ENCODE measurements at regions not wholly inside any gene's neighbourhood (a gene's known extent, or its start where the extent isn't known, plus 50 kb on each side); places are given as distances from the start of the nearest gene placed in this dataset.

DNA sequence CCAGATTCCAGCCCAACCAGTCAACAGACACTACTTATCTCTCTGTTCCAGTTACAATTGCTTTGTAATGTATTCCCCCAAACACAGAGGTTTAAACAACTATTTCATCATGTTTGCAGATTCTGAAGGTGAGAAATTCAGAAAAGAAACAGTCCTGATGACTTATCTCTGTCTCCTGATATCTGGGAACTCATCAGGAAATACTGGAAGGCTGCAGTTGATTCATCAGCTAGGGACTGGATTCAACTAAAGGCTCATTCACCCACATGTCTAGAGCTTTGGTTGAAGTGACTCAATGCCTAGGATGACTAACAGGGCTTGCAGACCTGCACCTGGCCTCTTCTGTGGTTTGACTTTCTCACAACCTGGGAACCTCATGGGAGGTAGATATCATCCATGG is 56.6 kb upstream of the GPC6 start:
- no peaks in the 10 kb centered on the region for H3K27me3 ChIP-seq (ENCODE audit: insufficient read depth, low read depth, low read length)
- H3K4me3 ChIP-seq (ENCODE audit: low read length) = no peak overlapping the region
- no peaks in the 10 kb centered on the region for H4K20me1 ChIP-seq (ENCODE audit: insufficient read depth)
- H2AFZ ChIP-seq (ENCODE audit: low read depth, low read length) = no peak overlapping the region
- no peak overlapping the region for H3K9ac ChIP-seq (ENCODE audit: low read length)
- no peaks in the 10 kb centered on the region for H3K79me2 ChIP-seq (replicated peaks; ENCODE audit: insufficient read depth, low read length)
- no peaks in the 10 kb centered on the region for H3K9me3 ChIP-seq (ENCODE audit: low read length)
- no peaks in the 10 kb centered on the region for H3K9me2 ChIP-seq (ENCODE audit: insufficient read depth, low read length)
- H3K27ac ChIP-seq (ENCODE audit: low read length) = no peak overlapping the region
- H3K36me3 ChIP-seq (ENCODE audit: insufficient read depth, low read length) = no peaks in the 10 kb centered on the region
- no peak for TF ChIP-seq SMC3 (conservative IDR thresholded peaks at IDR 0.05; ENCODE audit: poor library complexity)
- no peak for TF ChIP-seq TAF1 (IDR thresholded peaks at IDR 0.05; ENCODE audit: low read depth)
- TF ChIP-seq POLR2AphosphoS5 (IDR thresholded peaks at IDR 0.05) = no peak
- no peaks in the 10 kb centered on the region for H3F3A ChIP-seq (ENCODE audit: insufficient read depth, low read length, poor library complexity, severe bottlenecking)
- H3K4me2 ChIP-seq (ENCODE audit: low read length) = no peak overlapping the region

GRCh38 chr13:93172109-93172508 is 54.5 kb upstream of the GPC6 start:
- H3F3A ChIP-seq (ENCODE audit: insufficient read depth, low read length, poor library complexity, severe bottlenecking) = no peaks in the 10 kb centered on the region
- no peaks in the 10 kb centered on the region for H3K36me3 ChIP-seq (ENCODE audit: insufficient read depth, low read length)
- no peak overlapping the region for H3K4me3 ChIP-seq (ENCODE audit: low read length)
- H3K27me3 ChIP-seq (ENCODE audit: insufficient read depth, low read depth, low read length) = no peaks in the 10 kb centered on the region
- no peak overlapping the region for H3K27ac ChIP-seq (ENCODE audit: low read length)
- no peak overlapping the region for H2AFZ ChIP-seq (ENCODE audit: low read depth, low read length)
- H4K20me1 ChIP-seq (ENCODE audit: insufficient read depth) = no peaks in the 10 kb centered on the region
- H3K79me2 ChIP-seq (replicated peaks; ENCODE audit: insufficient read depth, low read length) = no peaks in the 10 kb centered on the region
- no peak overlapping the region for H3K9ac ChIP-seq (ENCODE audit: low read length)
- no peak overlapping the region for H3K4me2 ChIP-seq (ENCODE audit: low read length)
- no peak for TF ChIP-seq EP300 (conservative IDR thresholded peaks at IDR 0.05; ENCODE audit: poor library complexity, severe bottlenecking)
- no peak for TF ChIP-seq MXI1 (conservative IDR thresholded peaks at IDR 0.05; ENCODE audit: poor library complexity, severe bottlenecking)
- no peak for TF ChIP-seq CTCF (IDR thresholded peaks at IDR 0.05; ENCODE audit: poor library complexity, severe bottlenecking)
- no peak for TF ChIP-seq EZH2 (IDR thresholded peaks at IDR 0.05; ENCODE audit: borderline replicate concordance, insufficient read depth, low read length, poor library complexity, severe bottlenecking)
- TF ChIP-seq SMC3 (conservative IDR thresholded peaks at IDR 0.05; ENCODE audit: poor library complexity) = no peak
- TF ChIP-seq TAF1 (IDR thresholded peaks at IDR 0.05; ENCODE audit: low read depth) = no peak
- TF ChIP-seq, protein P1, sequence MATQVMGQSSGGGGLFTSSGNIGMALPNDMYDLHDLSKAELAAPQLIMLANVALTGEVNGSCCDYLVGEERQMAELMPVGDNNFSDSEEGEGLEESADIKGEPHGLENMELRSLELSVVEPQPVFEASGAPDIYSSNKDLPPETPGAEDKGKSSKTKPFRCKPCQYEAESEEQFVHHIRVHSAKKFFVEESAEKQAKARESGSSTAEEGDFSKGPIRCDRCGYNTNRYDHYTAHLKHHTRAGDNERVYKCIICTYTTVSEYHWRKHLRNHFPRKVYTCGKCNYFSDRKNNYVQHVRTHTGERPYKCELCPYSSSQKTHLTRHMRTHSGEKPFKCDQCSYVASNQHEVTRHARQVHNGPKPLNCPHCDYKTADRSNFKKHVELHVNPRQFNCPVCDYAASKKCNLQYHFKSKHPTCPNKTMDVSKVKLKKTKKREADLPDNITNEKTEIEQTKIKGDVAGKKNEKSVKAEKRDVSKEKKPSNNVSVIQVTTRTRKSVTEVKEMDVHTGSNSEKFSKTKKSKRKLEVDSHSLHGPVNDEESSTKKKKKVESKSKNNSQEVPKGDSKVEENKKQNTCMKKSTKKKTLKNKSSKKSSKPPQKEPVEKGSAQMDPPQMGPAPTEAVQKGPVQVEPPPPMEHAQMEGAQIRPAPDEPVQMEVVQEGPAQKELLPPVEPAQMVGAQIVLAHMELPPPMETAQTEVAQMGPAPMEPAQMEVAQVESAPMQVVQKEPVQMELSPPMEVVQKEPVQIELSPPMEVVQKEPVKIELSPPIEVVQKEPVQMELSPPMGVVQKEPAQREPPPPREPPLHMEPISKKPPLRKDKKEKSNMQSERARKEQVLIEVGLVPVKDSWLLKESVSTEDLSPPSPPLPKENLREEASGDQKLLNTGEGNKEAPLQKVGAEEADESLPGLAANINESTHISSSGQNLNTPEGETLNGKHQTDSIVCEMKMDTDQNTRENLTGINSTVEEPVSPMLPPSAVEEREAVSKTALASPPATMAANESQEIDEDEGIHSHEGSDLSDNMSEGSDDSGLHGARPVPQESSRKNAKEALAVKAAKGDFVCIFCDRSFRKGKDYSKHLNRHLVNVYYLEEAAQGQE (IDR thresholded peaks at IDR 0.05; ENCODE audit: borderline replicate concordance) = no peak
- TF ChIP-seq POLR2AphosphoS5 (IDR thresholded peaks at IDR 0.05) = no peak
- no peak for TF ChIP-seq RAD21 (conservative IDR thresholded peaks at IDR 0.05)
- no peaks in the 10 kb centered on the region for H3K9me2 ChIP-seq (ENCODE audit: insufficient read depth, low read length)
- H3K9me3 ChIP-seq (ENCODE audit: low read length) = no peaks in the 10 kb centered on the region

GRCh38 chr13:93173654-93174053 is 53.0 kb upstream of the GPC6 start:
- Histone ChIP-seq H3K4me3 (ENCODE audit: low read length) (no peak overlapping the region), H3K27ac (ENCODE audit: low read length) (no peak overlapping the region), H3K9ac (ENCODE audit: low read length) (no peak overlapping the region), H3K36me3 (ENCODE audit: insufficient read depth, low read length) (no peaks in the 10 kb centered on the region), H3K9me2 (ENCODE audit: insufficient read depth, low read length) (no peaks in the 10 kb centered on the region), H2AFZ (ENCODE audit: low read depth, low read length) (no peak overlapping the region), H3F3A (ENCODE audit: insufficient read depth, low read length, poor library complexity, severe bottlenecking) (no peaks in the 10 kb centered on the region), H3K27me3 (ENCODE audit: insufficient read depth, low read depth, low read length) (no peaks in the 10 kb centered on the region), H3K4me2 (ENCODE audit: low read length) (no peak overlapping the region), H3K79me2 (replicated peaks; ENCODE audit: insufficient read depth, low read length) (no peaks in the 10 kb centered on the region), H4K20me1 (ENCODE audit: insufficient read depth) (no peaks in the 10 kb centered on the region), H3K9me3 (ENCODE audit: low read length) (no peaks in the 10 kb centered on the region)
- TF ChIP-seq RAD21 (conservative IDR thresholded peaks at IDR 0.05) (no peak), EZH2 (IDR thresholded peaks at IDR 0.05; ENCODE audit: borderline replicate concordance, insufficient read depth, low read length, poor library complexity, severe bottlenecking) (no peak), EP300 (conservative IDR thresholded peaks at IDR 0.05; ENCODE audit: poor library complexity, severe bottlenecking) (no peak), SMC3 (conservative IDR thresholded peaks at IDR 0.05; ENCODE audit: poor library complexity) (no peak), POLR2AphosphoS5 (IDR thresholded peaks at IDR 0.05) (no peak), CTCF (IDR thresholded peaks at IDR 0.05; ENCODE audit: poor library complexity, severe bottlenecking) (no peak), MXI1 (conservative IDR thresholded peaks at IDR 0.05; ENCODE audit: poor library complexity, severe bottlenecking) (no peak), TAF1 (IDR thresholded peaks at IDR 0.05; ENCODE audit: low read depth) (no peak)
- TF ChIP-seq, protein P1 (IDR thresholded peaks at IDR 0.05; ENCODE audit: borderline replicate concordance) = no peak
